PC-9 (cell line): ENCODE measurements at regions not wholly inside any gene's neighbourhood (a gene's known extent, or its start where the extent isn't known, plus 50 kb on each side); places are given as distances from the start of the nearest gene placed in this dataset.

Source experiments
- BruUV-seq: library from RNA; stranded (reverse); fragments of 400-500 nt; replicated peaks from 2 replicates; lab custom pipeline; 2021; lab: Mats Ljungman, UMichigan
- CTCF ChIA-PET: fragments of 300-600 bp; sonication (Branson Sonifier 250); formaldehyde crosslinking; loops from one replicate; lab custom pipeline; 2022; ENCODE audit warnings: antibody characterized with exemption; lab: Charles Lee
- POLR2A ChIA-PET: fragments of 300-600 bp; sonication (Branson Sonifier 250); formaldehyde crosslinking; loops from one replicate; lab custom pipeline; 2022; ENCODE audit warnings: antibody characterized with exemption; ENCODE audit not compliant: unreplicated experiment; lab: Charles Lee
- DNase-seq, 2 experiments: peaks; one replicate each; pipeline versions ENCODE4 v3.0.0 to v3.0.0-alpha.2; 2015 to 2022; ENCODE audit warnings: mixed read lengths in 1 of 2
- H2AFZ ChIP-seq: fragments of 200-600 bp; sonication (generic); 2 replicates; pipeline ENCODE4 v1.8.1; 2017; ENCODE audit warnings: antibody characterized with exemption
- H3F3A ChIP-seq: fragments of 200-600 bp; sonication (generic); 2 replicates; pipeline ENCODE4 v1.8.1; 2017; ENCODE audit warnings: antibody characterized with exemption, mild to moderate bottlenecking, low read depth; ENCODE audit not compliant: insufficient read depth
- H3K27ac ChIP-seq: fragments of 200-600 bp; sonication (generic); 2 replicates; pipeline ENCODE4 v1.6.1; 2016; ENCODE audit warnings: mixed run types
- H3K27me3 ChIP-seq: fragments of 200-600 bp; sonication (generic); 2 replicates; pipeline ENCODE4 v1.6.1; 2016; ENCODE audit warnings: low read depth, mixed run types; ENCODE audit not compliant: insufficient read depth
- H3K36me3 ChIP-seq: fragments of 200-600 bp; sonication (generic); 2 replicates; pipeline ENCODE4 v1.6.1; 2016; ENCODE audit warnings: low read depth, mixed run types
- H3K4me1 ChIP-seq: fragments of 200-600 bp; sonication (generic); replicated peaks from 2 replicates; pipeline ENCODE4 v1.6.1; 2016; ENCODE audit warnings: mixed run types; ENCODE audit not compliant: insufficient read depth
- H3K4me2 ChIP-seq: fragments of 200-600 bp; sonication (generic); 2 replicates; pipeline ENCODE4 v1.6.1; 2017; ENCODE audit warnings: mixed run types
- H3K4me3 ChIP-seq: fragments of 200-600 bp; sonication (generic); 2 replicates; pipeline ENCODE4 v1.6.1; 2016; ENCODE audit warnings: mixed run types
- H3K79me2 ChIP-seq: fragments of 200-600 bp; sonication (generic); 2 replicates; pipeline ENCODE4 v1.6.1; 2017; ENCODE audit warnings: low read depth, mixed run types
- H3K9me2 ChIP-seq: fragments of 200-600 bp; sonication (generic); 2 replicates; pipeline ENCODE4 v1.8.1; 2017; ENCODE audit warnings: mild to moderate bottlenecking; ENCODE audit not compliant: insufficient read depth
- H3K9me3 ChIP-seq: fragments of 200-600 bp; sonication (generic); 2 replicates; pipeline ENCODE4 v1.8.1; 2016; ENCODE audit warnings: low read depth; ENCODE audit not compliant: insufficient read depth
- H4K20me1 ChIP-seq: fragments of 200-600 bp; sonication (generic); 2 replicates; pipeline ENCODE4 v1.8.1; 2017; ENCODE audit not compliant: insufficient read depth
- EZH2 ChIP-seq: fragments of 200-600 bp; sonication (generic); IDR thresholded peaks from 2 replicates; pipeline ENCODE4 v1.8.0; 2017; ENCODE audit warnings: antibody characterized with exemption, low read depth
- intact Hi-C: fragments of 100-400 bp; cut with micrococcal nuclease; formaldehyde crosslinking; loops from one replicate; pipeline ENCODE4 v1.10.0; 2022; ENCODE audit not compliant: unreplicated experiment
- TF ChIP-seq, protein P1 (sequence below): fragments of 200-600 bp; sonication (generic); conservative IDR thresholded peaks from 2 replicates; pipeline ENCODE4 v1.6.1; 2017; ENCODE audit warnings: mixed run types, antibody characterized with exemption, mild to moderate bottlenecking, moderate library complexity

DNA sequence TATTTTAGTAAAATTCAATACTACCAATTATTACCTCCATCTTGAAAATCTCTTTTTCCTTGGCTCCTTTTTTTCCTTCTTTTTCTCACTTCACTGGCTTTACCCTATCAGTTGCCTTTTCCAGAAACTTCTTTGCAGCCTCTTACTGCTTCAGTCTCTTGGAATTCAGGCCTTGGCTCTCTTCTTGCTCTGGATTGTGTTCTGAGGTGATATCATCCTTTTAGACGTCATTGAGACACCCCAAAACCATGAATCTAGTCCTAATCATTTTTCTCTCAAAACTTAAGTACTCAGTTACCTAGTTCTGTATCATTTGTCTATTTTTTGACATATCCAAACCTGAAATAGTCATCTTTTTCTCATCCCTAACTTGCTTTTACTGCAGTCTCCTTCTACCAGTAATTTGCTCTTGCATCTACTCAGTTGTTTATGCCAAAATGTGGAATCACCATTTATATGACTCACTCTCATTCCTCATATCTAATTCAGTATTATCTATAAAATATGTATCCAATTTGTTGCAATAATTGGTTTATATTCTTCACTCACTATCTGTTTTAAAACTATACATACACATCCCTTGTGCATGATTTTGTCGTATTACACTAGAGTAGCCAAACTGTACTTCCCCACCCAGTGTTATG, 703.2 kb upstream of the CCDC54 start:
- Histone ChIP-seq H3K4me2 (no peak overlapping the region), H3F3A (no peaks in the 10 kb centered on the region), H3K9me2 (peaks cover 4% of the 10 kb centered on the region; the same call in 1 of the 2 replicates), H3K36me3 (no peaks in the 10 kb centered on the region), H3K4me1 (no peaks in the 10 kb centered on the region), H3K27ac (no peak overlapping the region), H4K20me1 (no peaks in the 10 kb centered on the region), H3K9me3 (0 out of 2 replicates have a peak, but pooled peaks cover 7% of the 10 kb centered on the region), H3K4me3 (no peak overlapping the region), H3K79me2 (no peaks in the 10 kb centered on the region), H3K27me3 (no peaks in the 10 kb centered on the region), H2AFZ (peak overlapping the region; percentile 23; the same call in 1 of the 2 replicates)
- TF ChIP-seq, protein P1, sequence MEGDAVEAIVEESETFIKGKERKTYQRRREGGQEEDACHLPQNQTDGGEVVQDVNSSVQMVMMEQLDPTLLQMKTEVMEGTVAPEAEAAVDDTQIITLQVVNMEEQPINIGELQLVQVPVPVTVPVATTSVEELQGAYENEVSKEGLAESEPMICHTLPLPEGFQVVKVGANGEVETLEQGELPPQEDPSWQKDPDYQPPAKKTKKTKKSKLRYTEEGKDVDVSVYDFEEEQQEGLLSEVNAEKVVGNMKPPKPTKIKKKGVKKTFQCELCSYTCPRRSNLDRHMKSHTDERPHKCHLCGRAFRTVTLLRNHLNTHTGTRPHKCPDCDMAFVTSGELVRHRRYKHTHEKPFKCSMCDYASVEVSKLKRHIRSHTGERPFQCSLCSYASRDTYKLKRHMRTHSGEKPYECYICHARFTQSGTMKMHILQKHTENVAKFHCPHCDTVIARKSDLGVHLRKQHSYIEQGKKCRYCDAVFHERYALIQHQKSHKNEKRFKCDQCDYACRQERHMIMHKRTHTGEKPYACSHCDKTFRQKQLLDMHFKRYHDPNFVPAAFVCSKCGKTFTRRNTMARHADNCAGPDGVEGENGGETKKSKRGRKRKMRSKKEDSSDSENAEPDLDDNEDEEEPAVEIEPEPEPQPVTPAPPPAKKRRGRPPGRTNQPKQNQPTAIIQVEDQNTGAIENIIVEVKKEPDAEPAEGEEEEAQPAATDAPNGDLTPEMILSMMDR, result no peak
- TF ChIP-seq EZH2, result no peak
- BruUV-seq, result no TSS peak
- ChIA-PET POLR2A (no interaction called here), CTCF (no interaction called here)
- intact Hi-C loops, result no loop called here
- DNase-seq, result no peak

GRCh38 chr3:106675451-106675850, 701.8 kb upstream of the CCDC54 start:
- 0 out of 2 replicates have a peak, but pooled peaks cover 7% of the 10 kb centered on the region for H3K9me3 ChIP-seq
- peaks cover 4% of the 10 kb centered on the region; the same call in 1 of the 2 replicates for H3K9me2 ChIP-seq
- no peaks in the 10 kb centered on the region for H3K79me2 ChIP-seq
- POLR2A ChIA-PET, result no interaction called here
- DNase-seq, result no peak
- H3K4me3 ChIP-seq, result no peak overlapping the region
- TF ChIP-seq, protein P1, result no peak
- TF ChIP-seq EZH2, result no peak
- H3K4me1 ChIP-seq, result no peaks in the 10 kb centered on the region
- BruUV-seq, result no TSS peak
- no peaks in the 10 kb centered on the region for H3K36me3 ChIP-seq
- no peaks in the 10 kb centered on the region for H3K27me3 ChIP-seq
- no peaks in the 10 kb centered on the region for H3F3A ChIP-seq
- no peak overlapping the region for H3K4me2 ChIP-seq
- no peaks in the 10 kb centered on the region for H4K20me1 ChIP-seq
- CTCF ChIA-PET, result no interaction called here
- H3K27ac ChIP-seq, result no peak overlapping the region
- intact Hi-C loops, result no loop called here
- no peak overlapping the region for H2AFZ ChIP-seq

GRCh38 chr3:106678657-106679390, 698.4 kb upstream of the CCDC54 start:
- Histone ChIP-seq H3K4me2 (no peak overlapping the region), H4K20me1 (no peaks in the 10 kb centered on the region), H2AFZ (peak overlapping the region; percentile 31; the same call in 1 of the 2 replicates), H3K9me3 (no peaks in the 10 kb centered on the region), H3F3A (no peaks in the 10 kb centered on the region), H3K9me2 (no peaks in the 10 kb centered on the region), H3K4me1 (no peaks in the 10 kb centered on the region), H3K36me3 (no peaks in the 10 kb centered on the region), H3K27me3 (no peaks in the 10 kb centered on the region), H3K4me3 (no peak overlapping the region), H3K79me2 (no peaks in the 10 kb centered on the region), H3K27ac (no peak overlapping the region)
- no peak for TF ChIP-seq EZH2
- TF ChIP-seq, protein P1, result no peak
- intact Hi-C loops, result no loop called here
- ChIA-PET POLR2A (no interaction called here), CTCF (no interaction called here)
- DNase-seq, result no peak
- no TSS peak for BruUV-seq
